ENCODE measurements at regions not wholly inside any gene's neighbourhood (a gene's known extent, or its start where the extent isn't known, plus 50 kb on each side); places are given as distances from the start of the nearest gene placed in this dataset.

- H3K4me3 ChIP-seq (ENCODE audit: control insufficient read depth, low read depth, low read length) = no peak overlapping the region
- TF ChIP-seq CTCF (IDR thresholded peaks at IDR 0.05; ENCODE audit: control insufficient read depth, insufficient read depth, low read depth, low read length, missing control alignments) = no peak
- DNase-seq (ENCODE audit: low read depth) = no peak
Measured at GRCh38 chr18:4573735-4574134, 118.6 kb upstream of the DLGAP1 start.

GRCh38 chr18:4557502-4557901 is 102.4 kb upstream of the DLGAP1 start:
- no peak for TF ChIP-seq CTCF (IDR thresholded peaks at IDR 0.05; ENCODE audit: control insufficient read depth, insufficient read depth, low read depth, low read length, missing control alignments)
- no peak for DNase-seq (ENCODE audit: low read depth)
- H3K4me3 ChIP-seq (ENCODE audit: control insufficient read depth, low read depth, low read length) = no peak overlapping the region

- no peak for TF ChIP-seq CTCF (IDR thresholded peaks at IDR 0.05; ENCODE audit: control insufficient read depth, insufficient read depth, low read depth, low read length, missing control alignments)
- no peak for DNase-seq (ENCODE audit: low read depth)
- no peak overlapping the region for H3K4me3 ChIP-seq (ENCODE audit: control insufficient read depth, low read depth, low read length)
Measured at GRCh38 chr18:4551001-4551360, 95.9 kb upstream of the DLGAP1 start.

- DNase-seq (ENCODE audit: low read depth) = no peak
- TF ChIP-seq CTCF (IDR thresholded peaks at IDR 0.05; ENCODE audit: control insufficient read depth, insufficient read depth, low read depth, low read length, missing control alignments) = no peak
- no peak overlapping the region for H3K4me3 ChIP-seq (ENCODE audit: control insufficient read depth, low read depth, low read length)
Measured at GRCh38 chr18:4549164-4549872, 94.2 kb upstream of the DLGAP1 start.

- DNase-seq (ENCODE audit: low read depth) = no peak
- no peak for TF ChIP-seq CTCF (IDR thresholded peaks at IDR 0.05; ENCODE audit: control insufficient read depth, insufficient read depth, low read depth, low read length, missing control alignments)
- H3K4me3 ChIP-seq (ENCODE audit: control insufficient read depth, low read depth, low read length) = no peak overlapping the region
Measured at GRCh38 chr18:4547126-4547525, 92.0 kb upstream of the DLGAP1 start.

- TF ChIP-seq CTCF (IDR thresholded peaks at IDR 0.05; ENCODE audit: control insufficient read depth, insufficient read depth, low read depth, low read length, missing control alignments) = no peak
- no peak for DNase-seq (ENCODE audit: low read depth)
- no peak overlapping the region for H3K4me3 ChIP-seq (ENCODE audit: control insufficient read depth, low read depth, low read length)
Measured at GRCh38 chr18:4544142-4544541, 89.0 kb upstream of the DLGAP1 start.
